Body of pancreas (tissue), 4 donors: ENCODE measurements at regions not wholly inside any gene's neighbourhood (a gene's known extent, or its start where the extent isn't known, plus 50 kb on each side); places are given as distances from the start of the nearest gene placed in this dataset.

Experiments used
- ATAC-seq: fragments of 150-250 bp; one replicate; pipeline ENCODE4 v1.9.1; 2016
- DNase-seq, 4 donors: peaks; one replicate each; pipeline ENCODE4 v3.0.0-alpha.2; 2019
- H3K27ac ChIP-seq, 4 donors: fragments of 200-600 bp; sonication (generic); 1 replicate in 3 of 4; 2 replicates in 1 of 4; pipeline versions ENCODE4 v1.5.1 to v1.6.1; 2016 to 2019; ENCODE audit warnings: mild to moderate bottlenecking in 1 of 4, mixed read lengths in 1 of 4, moderate library complexity in 1 of 4
- H3K27me3 ChIP-seq, 2 donors: fragments of 200-600 bp; sonication (generic); one replicate each; pipeline ENCODE4 v1.6.0; 2016; ENCODE audit warnings: mild to moderate bottlenecking in 1 of 2
- H3K36me3 ChIP-seq, 2 donors: fragments of 200-600 bp; sonication (generic); replicated peaks in 1 of 2; 2 replicates each; pipeline ENCODE4 v1.5.1; 2016; ENCODE audit warnings: low read depth in 2 of 2; ENCODE audit not compliant: insufficient read depth in 1 of 2
- H3K4me1 ChIP-seq: fragments of 200-600 bp; sonication (generic); one replicate; pipeline ENCODE4 v1.6.0; 2016
- H3K4me3 ChIP-seq, 2 donors: fragments of 200-600 bp; sonication (generic); 1 replicate in 1 of 2; 2 replicates in 1 of 2; pipeline ENCODE4 v1.5.1; 2016 to 2019
- H3K9me3 ChIP-seq, 3 donors: fragments of 200-600 bp; sonication (generic); 1 replicate in 2 of 3; 2 replicates in 1 of 3; pipeline ENCODE4 v1.5.1; 2016
- CTCF ChIP-seq, 7 experiments: fragments of 450-650 bp in 4 of 7; fragments of 200-600 bp in 3 of 7; sonication (generic) in 3 of 7; IDR thresholded peaks; one replicate each; pipeline ENCODE4 v1.5.1; 2016 to 2019; ENCODE audit warnings: antibody characterized with exemption in 7 of 7
- POLR2A ChIP-seq, 3 donors: fragments of 450-650 bp; IDR thresholded peaks; one replicate each; pipeline ENCODE4 v1.6.1; 2016; ENCODE audit warnings: antibody characterized with exemption in 3 of 3, mild to moderate bottlenecking in 2 of 3
- WGBS, 2 donors: methylation state at CpG; one replicate each; pipeline ENCODE4 v1.1.5; 2017; 5-methylcytosine and 5-hydroxymethylcytosine counted together
- intact Hi-C: fragments of 100-400 bp; cut with DNase I; formaldehyde crosslinking; loops from one replicate; pipeline ENCODE4 v1.15.1; 2023

- WGBS, 2 donors = 58 to 66% methylated on average over 6 of the region's 6 CpGs
- Histone ChIP-seq H3K36me3 (no peaks in the 10 kb centered on the region), H3K27ac (no peak overlapping the region), H3K27me3 (no peaks in the 10 kb centered on the region), H3K4me1 (no peaks in the 10 kb centered on the region), H3K4me3 (no peak overlapping the region), H3K9me3 (no peaks in the 10 kb centered on the region)
- no peak for DNase-seq
- intact Hi-C loops = no loop called here
- TF ChIP-seq POLR2A (IDR thresholded peaks at IDR 0.05) (no peak), CTCF (IDR thresholded peaks at IDR 0.05) (no peak)
- no peak for ATAC-seq
Observed at GRCh38 chr13:108102771-108103170, 112.6 kb downstream of the LIG4 start.

DNA sequence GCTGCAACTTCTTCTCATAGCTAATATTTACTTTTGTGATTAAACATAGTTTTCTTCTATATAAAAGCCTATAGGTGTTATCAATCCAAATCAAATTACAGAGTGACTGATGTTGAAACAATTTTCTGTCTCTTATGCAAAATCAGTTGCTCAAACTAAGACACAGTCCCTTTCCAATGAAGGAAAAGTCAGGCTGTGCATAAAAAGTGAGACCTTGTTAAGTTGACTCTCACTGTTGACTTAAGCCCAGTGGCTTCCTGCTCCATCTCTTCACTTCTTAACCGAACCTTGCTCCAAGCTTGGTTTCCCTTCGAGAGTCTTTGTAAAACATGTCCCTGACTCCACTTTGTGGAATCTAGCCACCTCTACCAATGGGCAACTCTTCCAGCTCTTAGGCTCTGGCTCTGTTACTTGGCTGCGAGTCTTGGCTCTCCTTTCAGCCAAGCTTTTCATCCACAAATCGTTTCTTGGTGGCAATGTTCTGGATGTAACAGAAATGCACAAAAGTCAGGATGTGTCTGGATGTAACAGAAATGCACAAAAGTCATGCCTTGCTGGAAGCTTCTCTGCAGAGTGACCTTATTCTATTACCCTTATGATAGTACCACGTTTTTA lies 118.9 kb downstream of the LIG4 start:
- DNase-seq (no peak), ATAC-seq (no peak)
- H3K9me3 ChIP-seq = no peaks in the 10 kb centered on the region
- no peak overlapping the region for H3K27ac ChIP-seq
- intact Hi-C loops = no loop called here
- H3K4me1 ChIP-seq = no peaks in the 10 kb centered on the region
- H3K36me3 ChIP-seq = no peaks in the 10 kb centered on the region
- TF ChIP-seq CTCF (IDR thresholded peaks at IDR 0.05) (no peak), POLR2A (IDR thresholded peaks at IDR 0.05) (no peak)
- WGBS, 2 donors = 45 to 49% methylated on average over 5 of the region's 5 CpGs
- H3K27me3 ChIP-seq = no peaks in the 10 kb centered on the region
- no peak overlapping the region for H3K4me3 ChIP-seq

DNA sequence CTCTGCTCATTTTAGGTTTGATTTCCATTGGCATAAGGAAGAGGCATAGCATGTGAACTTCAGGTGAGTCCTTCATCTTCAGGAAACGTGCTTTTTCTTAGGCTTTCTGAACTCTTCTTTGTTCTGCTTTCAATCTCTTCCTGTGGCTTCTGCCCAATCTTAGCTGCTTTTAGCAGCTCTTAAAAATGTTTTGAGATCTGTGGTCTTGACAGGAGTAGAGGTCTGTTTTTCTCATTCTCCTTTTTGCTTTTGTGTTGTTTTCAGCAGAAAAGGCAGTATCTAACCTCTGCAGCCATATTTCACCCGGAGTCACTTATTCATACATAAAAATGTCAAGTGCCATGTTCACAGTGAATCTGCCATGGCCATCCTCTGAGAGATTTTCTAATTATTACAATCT lies 120.3 kb downstream of the LIG4 start:
- Histone ChIP-seq H3K4me3 (no peak overlapping the region), H3K36me3 (no peaks in the 10 kb centered on the region), H3K4me1 (no peaks in the 10 kb centered on the region), H3K27me3 (no peaks in the 10 kb centered on the region), H3K9me3 (no peaks in the 10 kb centered on the region), H3K27ac (no peak overlapping the region)
- intact Hi-C loops = no loop called here
- no peak for DNase-seq
- 54 to 69% methylated on average over 2 of the region's 2 CpGs for WGBS, 2 donors
- TF ChIP-seq POLR2A (IDR thresholded peaks at IDR 0.05) (no peak), CTCF (IDR thresholded peaks at IDR 0.05) (no peak)
- ATAC-seq = no peak

GRCh38 chr13:108093616-108094015 lies 121.7 kb downstream of the LIG4 start:
- 26 to 31% methylated on average over 1 of the region's 1 CpG for WGBS, 2 donors
- H3K9me3 ChIP-seq = no peaks in the 10 kb centered on the region
- intact Hi-C loops = no loop called here
- DNase-seq (no peak), ATAC-seq (no peak)
- H3K4me3 ChIP-seq = no peak overlapping the region
- no peak overlapping the region for H3K27ac ChIP-seq
- no peaks in the 10 kb centered on the region for H3K27me3 ChIP-seq
- TF ChIP-seq POLR2A (IDR thresholded peaks at IDR 0.05) (no peak), CTCF (IDR thresholded peaks at IDR 0.05) (no peak)
- no peaks in the 10 kb centered on the region for H3K36me3 ChIP-seq
- H3K4me1 ChIP-seq = no peaks in the 10 kb centered on the region

DNA sequence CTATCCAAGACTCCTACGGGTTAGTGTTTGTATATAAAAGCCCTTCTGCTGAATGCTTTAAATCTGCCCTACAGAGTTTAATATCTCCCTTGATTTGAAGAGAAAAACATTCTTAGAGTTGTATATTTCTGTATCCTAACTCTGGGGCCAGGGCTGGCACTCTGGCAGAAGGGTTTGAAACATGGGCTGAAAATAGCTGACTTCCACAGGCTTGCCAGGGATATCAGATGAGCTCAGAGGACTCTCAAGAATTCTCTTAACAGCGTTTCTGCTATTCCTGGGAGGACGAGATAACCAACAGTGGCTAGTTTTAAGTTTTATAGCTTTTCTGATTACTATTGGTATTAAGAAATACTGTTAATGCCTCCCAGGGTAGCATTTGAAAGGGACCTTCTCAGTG lies 127.5 kb downstream of the LIG4 start:
- Histone ChIP-seq H3K4me1 (no peaks in the 10 kb centered on the region), H3K27me3 (no peaks in the 10 kb centered on the region), H3K27ac (no peak overlapping the region), H3K36me3 (no peaks in the 10 kb centered on the region), H3K9me3 (no peaks in the 10 kb centered on the region), H3K4me3 (no peak overlapping the region)
- ATAC-seq = no peak
- DNase-seq = no peak
- TF ChIP-seq POLR2A (IDR thresholded peaks at IDR 0.05) (no peak), CTCF (IDR thresholded peaks at IDR 0.05) (no peak)
- WGBS, 2 donors = 52 to 64% methylated on average over 3 of the region's 3 CpGs
- intact Hi-C loops = no loop called here
